Breast epithelium (tissue), 3 donors: ENCODE measurements at regions not wholly inside any gene's neighbourhood (a gene's known extent, or its start where the extent isn't known, plus 50 kb on each side); places are given as distances from the start of the nearest gene placed in this dataset.

Experiments used
- CTCF ChIP-seq, 3 donors: fragments of 450-650 bp; IDR thresholded peaks; one replicate each; pipeline ENCODE4 v1.5.1; 2016 to 2017; ENCODE audit warnings: antibody characterized with exemption in 3 of 3, mild to moderate bottlenecking in 3 of 3, moderate library complexity in 3 of 3
- POLR2A ChIP-seq: fragments of 450-650 bp; IDR thresholded peaks from one replicate; pipeline ENCODE4 v1.6.1; 2016; ENCODE audit warnings: antibody characterized with exemption, mild to moderate bottlenecking, moderate library complexity
- POLR2AphosphoS5 ChIP-seq, 3 donors: sonication (generic); formaldehyde crosslinking; IDR thresholded peaks; one replicate each; pipeline ENCODE4 v1.6.1; 2017; ENCODE audit warnings: antibody characterized with exemption in 3 of 3

GRCh38 chr18:56306797-56307196, 331.6 kb downstream of the TXNL1 start:
- TF ChIP-seq CTCF (IDR thresholded peaks at IDR 0.05) (no peak), POLR2AphosphoS5 (IDR thresholded peaks at IDR 0.05) (no peak), POLR2A (no peak)
